ENCODE measurements at regions not wholly inside any gene's neighbourhood (a gene's known extent, or its start where the extent isn't known, plus 50 kb on each side); places are given as distances from the start of the nearest gene placed in this dataset.

- TF ChIP-seq TCF12 (IDR thresholded peaks at IDR 0.05; ENCODE audit: low read depth, low read length) (no peak), NFIC (IDR thresholded peaks at IDR 0.05; ENCODE audit: low read depth, low read length) (no peak), CTCF (IDR thresholded peaks at IDR 0.05 in 2 of 3, conservative IDR thresholded peaks at IDR 0.05 in 1 of 3; ENCODE audit: control insufficient read depth in 2 of 3, extremely low read depth in 1 of 3, insufficient read depth in 1 of 3, low read depth in 3 of 3, low read length in 3 of 3) (no peak), FOXM1 (IDR thresholded peaks at IDR 0.05; ENCODE audit: low read depth, low read length) (no peak), EZH2 (IDR thresholded peaks at IDR 0.05; ENCODE audit: borderline replicate concordance, control insufficient read depth, low read depth, low read length) (no peak), USF2 (IDR thresholded peaks at IDR 0.05; ENCODE audit: borderline replicate concordance, low read depth, low read length) (no peak), ZNF274 (IDR thresholded peaks at IDR 0.05; ENCODE audit: insufficient read depth, insufficient read length) (no peak)
Measured at GRCh38 chr22:44611880-44612496, 90.0 kb upstream of the PRR5 start.
